Activated CD8-positive, alpha-beta memory T cell treated with anti-CD3 and anti-CD28 coated beads, Interleukin-2, amount 50 U/mL, for 1 hour (primary cell): ENCODE measurements at regions not wholly inside any gene's neighbourhood (a gene's known extent, or its start where the extent isn't known, plus 50 kb on each side); places are given as distances from the start of the nearest gene placed in this dataset.

Experiments
- DNase-seq: peaks from one replicate; pipeline ENCODE4 v3.0.0-alpha.2; 2020; ENCODE audit errors: extremely low read depth

GRCh38 chr2:145654746-145655145, 1134.8 kb upstream of the ZEB2 start:
- no peak for DNase-seq

GRCh38 chr2:145654156-145654555, 1134.2 kb upstream of the ZEB2 start:
- DNase-seq, result no peak

DNA sequence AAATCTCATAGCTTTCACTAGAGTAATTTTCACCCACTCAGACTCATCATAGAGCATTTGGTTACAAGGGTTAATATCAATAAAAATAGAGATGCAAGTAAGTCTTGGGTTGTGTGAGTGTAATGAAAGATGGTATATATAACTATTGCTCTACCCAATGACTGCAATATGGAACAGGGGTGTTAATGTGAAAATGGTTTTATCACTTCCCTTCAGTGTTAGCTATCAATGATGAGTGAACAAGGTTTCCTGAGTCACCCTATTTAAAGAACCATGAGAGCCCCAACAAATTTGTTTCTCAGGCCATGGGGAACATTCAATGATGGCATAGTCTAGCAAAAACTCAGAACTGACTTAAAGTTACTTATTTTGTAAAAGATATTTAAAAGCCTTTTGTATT, 1133.6 kb upstream of the ZEB2 start:
- DNase-seq, result no peak

GRCh38 chr2:145652571-145653545, 1132.9 kb upstream of the ZEB2 start:
- DNase-seq, result no peak

DNA sequence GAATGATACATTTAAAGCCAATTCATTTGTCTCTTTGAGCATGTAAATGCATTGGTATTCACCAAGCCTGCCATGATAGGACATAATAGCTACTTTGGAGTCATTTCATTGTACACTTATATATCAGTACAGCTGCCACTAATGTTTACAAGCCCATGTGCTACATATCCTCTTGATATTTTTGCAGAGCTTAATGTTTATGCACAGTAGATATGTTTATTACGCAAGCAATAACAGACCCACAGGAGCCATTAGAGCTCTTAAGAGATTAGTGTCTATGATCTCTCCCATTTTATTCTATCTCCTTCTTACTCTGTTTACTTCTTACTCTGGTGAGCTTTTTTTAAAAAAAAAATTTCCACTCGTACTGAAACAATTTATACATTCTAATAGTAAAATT, 1132.1 kb upstream of the ZEB2 start:
- no peak for DNase-seq

- DNase-seq, result no peak
These were observed 1130.3 kb upstream of the ZEB2 start for GRCh38 chr2:145650226-145650625.

GRCh38 chr2:145649061-145649460, 1129.1 kb upstream of the ZEB2 start:
- DNase-seq, result no peak

DNA sequence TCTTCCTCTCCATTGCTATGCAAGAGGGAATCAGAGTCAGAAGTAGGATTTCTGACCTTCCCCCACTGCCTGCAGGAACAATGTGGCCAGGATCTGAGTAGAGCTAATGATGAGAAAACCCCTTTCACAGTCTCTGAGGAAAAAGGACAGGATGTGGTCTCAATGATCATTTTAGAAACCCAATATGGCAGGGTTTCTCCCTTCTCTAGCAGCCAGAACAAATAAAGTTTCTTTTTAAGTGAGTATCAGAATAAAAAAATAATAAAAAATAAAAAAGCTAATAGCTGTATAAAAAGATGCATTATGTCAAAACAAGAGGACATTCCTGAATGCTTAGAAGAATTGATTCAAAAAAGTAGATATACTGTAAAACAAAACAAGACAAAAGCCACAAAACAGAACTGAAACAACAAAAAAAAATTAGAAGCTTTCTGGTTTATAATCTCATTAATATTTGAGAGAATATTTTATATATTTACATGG, 1124.9 kb upstream of the ZEB2 start:
- DNase-seq, result no peak

GRCh38 chr2:145638675-145639074, 1118.8 kb upstream of the ZEB2 start:
- no peak for DNase-seq

DNA sequence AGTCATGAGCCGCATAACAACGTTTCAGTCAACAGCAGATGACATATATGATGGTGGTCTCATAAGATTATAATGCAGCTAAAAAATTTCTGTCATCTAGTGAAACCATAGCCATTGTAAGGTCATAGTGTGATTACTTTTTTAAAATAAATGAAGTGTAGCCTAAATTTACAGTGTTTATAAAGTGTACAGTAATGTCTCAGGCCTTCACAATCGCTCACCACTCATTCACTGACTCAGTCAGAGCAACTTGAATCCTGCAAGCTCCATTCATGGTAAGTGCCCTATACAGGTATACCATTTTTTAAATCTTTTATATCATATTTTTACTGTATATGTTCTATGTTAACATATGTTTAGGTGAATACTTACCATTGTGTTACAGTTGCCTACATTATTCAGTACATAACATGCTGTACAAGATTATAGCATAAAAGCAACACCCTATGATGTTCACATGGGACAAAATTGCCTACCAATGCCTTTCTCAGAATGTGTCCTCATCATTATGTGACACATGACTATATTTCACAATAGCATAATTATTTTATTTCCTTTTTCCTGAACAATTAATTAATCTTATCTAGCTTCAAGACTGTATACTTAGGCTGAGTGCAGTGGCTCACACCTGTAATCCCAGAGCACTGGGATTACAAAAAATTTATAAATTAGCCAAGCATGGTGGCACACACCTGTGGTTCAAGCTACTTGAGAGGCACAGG, 1115.9 kb upstream of the ZEB2 start:
- DNase-seq, result no peak

GRCh38 chr2:145631561-145631960, 1111.6 kb upstream of the ZEB2 start:
- DNase-seq, result no peak

- no peak for DNase-seq
These were observed 1106.4 kb upstream of the ZEB2 start for GRCh38 chr2:145626301-145626700.

DNA sequence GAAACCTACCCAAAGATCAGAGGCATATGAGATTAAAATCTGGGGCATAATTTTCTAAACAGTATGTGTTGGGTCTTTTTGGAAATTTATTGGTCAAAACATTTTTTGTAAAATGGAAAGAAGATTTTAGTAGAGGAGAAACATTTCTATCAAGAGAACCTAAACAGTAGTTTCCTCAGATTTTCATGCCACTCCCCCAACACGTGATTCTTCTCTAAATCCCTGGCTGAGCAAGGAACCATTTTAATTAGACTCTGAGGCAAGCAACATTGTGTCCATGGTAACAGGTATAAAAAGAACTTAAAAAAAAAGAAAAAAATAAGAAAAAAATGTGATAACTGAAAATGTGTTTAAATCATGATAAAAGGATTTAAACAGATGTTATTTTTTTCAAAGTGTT, 1105.2 kb upstream of the ZEB2 start:
- no peak for DNase-seq

- DNase-seq, result no peak
These were observed 1103.2 kb upstream of the ZEB2 start for GRCh38 chr2:145623136-145623535.

GRCh38 chr2:145622285-145622684, 1102.4 kb upstream of the ZEB2 start:
- DNase-seq, result no peak

DNA sequence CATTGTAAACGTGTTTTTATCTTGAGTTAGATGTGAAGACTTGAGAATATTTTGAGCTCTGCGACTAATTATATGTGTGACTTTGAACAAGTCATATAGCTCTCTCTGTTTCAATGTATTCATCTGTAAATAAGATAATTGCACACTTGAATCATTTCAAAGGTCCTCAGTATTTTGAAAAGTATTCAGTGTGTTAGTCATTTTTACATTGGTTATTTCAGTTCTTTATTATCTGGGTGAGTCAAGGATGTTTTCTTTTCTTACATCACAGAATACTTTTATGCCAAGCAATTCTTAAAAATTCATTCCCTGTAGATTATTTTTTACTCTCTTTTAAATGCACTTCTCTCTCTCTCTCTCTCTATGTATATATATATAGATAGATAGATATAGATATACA, 1098.0 kb upstream of the ZEB2 start:
- no peak for DNase-seq

DNA sequence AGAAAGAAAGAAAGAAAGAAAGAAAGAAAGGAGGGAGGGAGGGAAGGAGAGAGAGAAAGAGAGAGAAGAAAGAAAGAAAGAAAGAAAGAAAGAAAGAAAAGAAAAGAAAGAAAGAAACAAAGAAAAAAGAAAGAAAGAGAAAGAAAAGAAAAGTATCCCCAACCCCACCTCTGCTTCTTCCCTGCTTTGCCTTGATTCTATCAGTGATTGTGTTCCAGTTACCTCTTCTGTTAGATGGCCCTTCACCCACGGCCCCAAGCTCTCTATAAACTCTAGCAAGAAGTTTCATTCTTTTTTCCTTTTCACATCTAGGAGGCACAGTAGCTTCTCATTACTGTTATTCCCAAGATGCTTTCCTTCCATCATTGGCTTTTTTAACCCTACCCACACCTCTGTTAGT, 1097.5 kb upstream of the ZEB2 start:
- DNase-seq, result no peak

DNA sequence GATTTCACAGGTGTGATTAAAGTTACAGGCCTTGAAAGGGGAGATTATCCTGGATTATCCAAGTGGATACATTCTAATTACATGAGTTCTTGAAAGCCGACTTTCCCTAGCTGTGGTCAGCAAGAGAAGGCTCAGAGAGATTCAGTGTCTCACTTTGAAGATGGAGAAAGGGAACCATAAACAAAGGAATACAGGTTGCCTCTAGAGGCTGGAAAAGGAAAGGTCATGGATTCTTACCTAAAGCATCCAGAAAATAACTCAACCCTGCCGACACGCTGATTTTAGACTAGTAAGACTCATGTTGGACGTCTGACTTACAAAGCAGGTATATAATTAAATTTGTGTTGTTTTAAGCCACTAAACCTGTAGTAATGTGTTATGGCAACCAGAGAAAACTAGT, 1095.7 kb upstream of the ZEB2 start:
- no peak for DNase-seq

- DNase-seq, result no peak
These were observed 1090.0 kb upstream of the ZEB2 start for GRCh38 chr2:145609951-145610350.

GRCh38 chr2:145601361-145601925, 1081.5 kb upstream of the ZEB2 start:
- no peak for DNase-seq

GRCh38 chr2:145600811-145601210, 1080.9 kb upstream of the ZEB2 start:
- DNase-seq, result no peak

- DNase-seq, result no peak
These were observed 1079.8 kb upstream of the ZEB2 start for GRCh38 chr2:145599756-145600155.

GRCh38 chr2:145598434-145598833, 1078.5 kb upstream of the ZEB2 start:
- no peak for DNase-seq
